KMS-11 (cell line): ENCODE measurements at regions not wholly inside any gene's neighbourhood (a gene's known extent, or its start where the extent isn't known, plus 50 kb on each side); places are given as distances from the start of the nearest gene placed in this dataset.

ENCODE experiments used
- H2AFZ ChIP-seq: fragments of 200-600 bp; sonication (generic); 2 replicates; pipeline ENCODE4 v1.6.1; 2016; ENCODE audit warnings: antibody characterized with exemption, mixed run types, low read depth
- H3K27ac ChIP-seq: fragments of 200-600 bp; sonication (generic); 2 replicates; pipeline ENCODE4 v1.6.1; 2016; ENCODE audit warnings: mild to moderate bottlenecking, mixed run types
- H3K27me3 ChIP-seq: fragments of 200-600 bp; sonication (generic); 2 replicates; pipeline ENCODE4 v1.6.1; 2017; ENCODE audit warnings: mild to moderate bottlenecking, low read depth, mixed run types, moderate library complexity; ENCODE audit not compliant: insufficient read depth
- H3K36me3 ChIP-seq: fragments of 200-600 bp; sonication (generic); 2 replicates; pipeline ENCODE4 v1.6.1; 2017; ENCODE audit warnings: mild to moderate bottlenecking, mixed run types; ENCODE audit not compliant: insufficient read depth
- H3K4me1 ChIP-seq: fragments of 200-600 bp; sonication (generic); 2 replicates; pipeline ENCODE4 v1.6.1; 2016; ENCODE audit warnings: mild to moderate bottlenecking, low read depth, mixed run types; ENCODE audit not compliant: poor library complexity, severe bottlenecking
- H3K4me2 ChIP-seq: fragments of 200-600 bp; sonication (generic); 2 replicates; pipeline ENCODE4 v1.7.0; 2016; ENCODE audit warnings: mild to moderate bottlenecking, mixed run types
- H3K4me3 ChIP-seq: fragments of 200-600 bp; sonication (generic); IDR thresholded peaks from 2 replicates; pipeline ENCODE4 v1.6.1; 2017; ENCODE audit warnings: low read depth, low read length, mixed read lengths; ENCODE audit not compliant: insufficient read depth
- H3K79me2 ChIP-seq: fragments of 200-600 bp; sonication (generic); 2 replicates; pipeline ENCODE4 v1.6.1; 2016; ENCODE audit warnings: low read depth, mixed run types; ENCODE audit not compliant: insufficient read depth
- H3K9ac ChIP-seq: fragments of 200-600 bp; sonication (generic); 2 replicates; pipeline ENCODE4 v1.6.1; 2016; ENCODE audit warnings: mild to moderate bottlenecking, mixed run types
- H4K20me1 ChIP-seq: fragments of 200-600 bp; sonication (generic); 2 replicates; pipeline ENCODE4 v1.6.1; 2016; ENCODE audit warnings: mild to moderate bottlenecking, mixed run types; ENCODE audit not compliant: insufficient read depth
- TF ChIP-seq, protein P1 (sequence below): fragments of 200-600 bp; sonication (generic); conservative IDR thresholded peaks from 2 replicates; pipeline ENCODE4 v1.6.1; 2017; ENCODE audit warnings: low read depth, mild to moderate bottlenecking, antibody characterized with exemption, low read length, moderate library complexity, mixed read lengths

DNA sequence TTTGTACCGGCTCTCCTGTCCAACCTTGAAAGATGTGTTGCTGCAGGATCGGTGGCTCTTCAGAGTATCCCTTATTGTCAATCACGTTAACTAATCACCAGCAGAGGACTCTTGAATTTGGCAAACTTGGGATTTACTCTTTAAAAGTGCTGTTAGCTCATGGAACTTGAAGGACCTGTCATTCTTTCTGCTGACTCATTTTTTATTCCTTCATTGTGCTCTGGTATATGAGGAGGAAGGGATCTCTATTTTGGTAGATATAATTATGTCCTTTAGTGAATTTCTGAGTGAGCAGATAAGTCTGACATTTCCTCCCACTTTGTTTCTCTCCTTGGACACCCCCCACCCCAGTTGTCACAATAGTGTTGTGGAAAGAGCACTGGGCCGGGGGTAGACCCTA is 175.1 kb upstream of the HDAC9 start:
- TF ChIP-seq, protein P1, sequence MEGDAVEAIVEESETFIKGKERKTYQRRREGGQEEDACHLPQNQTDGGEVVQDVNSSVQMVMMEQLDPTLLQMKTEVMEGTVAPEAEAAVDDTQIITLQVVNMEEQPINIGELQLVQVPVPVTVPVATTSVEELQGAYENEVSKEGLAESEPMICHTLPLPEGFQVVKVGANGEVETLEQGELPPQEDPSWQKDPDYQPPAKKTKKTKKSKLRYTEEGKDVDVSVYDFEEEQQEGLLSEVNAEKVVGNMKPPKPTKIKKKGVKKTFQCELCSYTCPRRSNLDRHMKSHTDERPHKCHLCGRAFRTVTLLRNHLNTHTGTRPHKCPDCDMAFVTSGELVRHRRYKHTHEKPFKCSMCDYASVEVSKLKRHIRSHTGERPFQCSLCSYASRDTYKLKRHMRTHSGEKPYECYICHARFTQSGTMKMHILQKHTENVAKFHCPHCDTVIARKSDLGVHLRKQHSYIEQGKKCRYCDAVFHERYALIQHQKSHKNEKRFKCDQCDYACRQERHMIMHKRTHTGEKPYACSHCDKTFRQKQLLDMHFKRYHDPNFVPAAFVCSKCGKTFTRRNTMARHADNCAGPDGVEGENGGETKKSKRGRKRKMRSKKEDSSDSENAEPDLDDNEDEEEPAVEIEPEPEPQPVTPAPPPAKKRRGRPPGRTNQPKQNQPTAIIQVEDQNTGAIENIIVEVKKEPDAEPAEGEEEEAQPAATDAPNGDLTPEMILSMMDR, result no peak
- H3K79me2 ChIP-seq, result no peaks in the 10 kb centered on the region
- no peaks in the 10 kb centered on the region for H3K27me3 ChIP-seq
- H2AFZ ChIP-seq, result no peak overlapping the region
- H4K20me1 ChIP-seq, result no peaks in the 10 kb centered on the region
- H3K36me3 ChIP-seq, result no peaks in the 10 kb centered on the region
- no peak overlapping the region for H3K4me3 ChIP-seq
- no peak overlapping the region for H3K4me2 ChIP-seq
- no peak overlapping the region for H3K27ac ChIP-seq
- H3K9ac ChIP-seq, result no peak overlapping the region
- H3K4me1 ChIP-seq, result no peaks in the 10 kb centered on the region

DNA sequence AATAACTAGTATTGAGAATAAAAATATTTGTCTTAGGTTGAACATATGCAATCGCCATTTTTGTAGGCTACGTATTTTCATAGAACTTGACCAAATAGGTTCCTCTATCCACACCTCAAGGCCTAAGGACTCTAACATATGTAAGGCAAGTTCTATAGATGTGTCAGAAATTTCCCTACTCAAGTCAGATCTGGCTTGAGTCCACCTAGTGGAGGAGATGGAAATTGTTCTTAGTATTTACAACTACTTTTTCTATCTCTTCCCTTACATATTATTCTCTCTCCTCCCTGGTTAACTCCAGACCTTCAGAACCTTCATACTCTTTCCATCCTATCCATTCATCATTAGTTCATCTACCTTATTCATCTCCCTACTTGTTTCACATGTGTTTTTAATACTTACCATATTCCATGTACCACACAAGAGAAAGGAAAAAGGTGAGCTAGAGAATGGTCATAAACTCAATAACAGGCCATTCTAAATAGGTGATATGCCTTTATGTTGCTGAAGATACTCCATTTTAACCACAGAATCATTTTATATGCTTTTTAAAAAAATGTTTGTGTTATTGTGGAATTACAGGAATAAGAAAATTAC is 174.5 kb upstream of the HDAC9 start:
- Histone ChIP-seq H2AFZ (no peak overlapping the region), H3K36me3 (no peaks in the 10 kb centered on the region), H3K4me2 (no peak overlapping the region), H3K4me3 (no peak overlapping the region), H3K27me3 (no peaks in the 10 kb centered on the region), H3K27ac (no peak overlapping the region), H3K79me2 (no peaks in the 10 kb centered on the region), H3K4me1 (no peaks in the 10 kb centered on the region), H4K20me1 (no peaks in the 10 kb centered on the region), H3K9ac (no peak overlapping the region)
- TF ChIP-seq, protein P1, result peak; percentile 55

DNA sequence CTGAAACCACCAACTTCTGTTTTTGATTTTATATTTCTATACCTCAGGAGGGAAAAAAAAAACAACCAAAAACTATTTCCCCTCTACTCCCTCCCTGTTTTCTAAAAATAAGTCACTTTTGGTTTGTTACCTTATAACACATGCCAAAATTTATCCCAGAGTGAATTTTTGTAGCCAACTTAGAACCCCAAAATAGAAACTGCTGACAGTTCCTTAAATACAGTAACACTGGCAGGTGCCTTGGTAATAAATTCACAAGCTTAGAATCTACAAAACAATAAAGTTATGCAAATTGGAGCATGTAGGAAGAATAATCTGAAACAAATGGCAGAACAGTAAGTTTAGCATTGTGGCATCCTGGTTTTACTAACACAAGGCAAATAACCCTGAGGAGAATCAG is 165.0 kb upstream of the HDAC9 start:
- TF ChIP-seq, protein P1, result no peak
- Histone ChIP-seq H3K36me3 (no peaks in the 10 kb centered on the region), H3K4me3 (no peak overlapping the region), H3K79me2 (no peaks in the 10 kb centered on the region), H3K27me3 (no peaks in the 10 kb centered on the region), H3K9ac (no peak overlapping the region), H3K4me1 (peaks cover 14% of the 10 kb centered on the region), H4K20me1 (no peaks in the 10 kb centered on the region), H3K27ac (no peak overlapping the region), H2AFZ (no peak overlapping the region), H3K4me2 (peak overlapping the region; percentile 10; the same call in 1 of the 2 replicates)

DNA sequence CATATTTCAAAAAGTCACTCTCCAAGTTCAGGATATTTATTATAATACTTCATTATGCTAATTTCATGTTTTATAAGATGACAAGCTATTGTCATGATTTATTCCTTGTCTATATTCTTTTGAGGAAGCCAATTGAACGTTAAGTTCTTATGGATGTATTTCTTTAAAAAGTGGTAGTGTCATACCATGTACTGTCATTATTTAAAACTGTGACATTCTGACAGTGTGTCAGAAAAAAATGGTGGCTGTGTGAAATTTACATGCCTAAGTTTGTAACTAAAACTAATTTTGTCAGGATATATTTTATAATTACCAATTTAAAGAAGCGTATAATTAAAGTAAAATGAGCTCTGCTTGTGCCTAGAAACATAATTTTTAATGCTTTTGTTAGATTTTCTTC is 158.9 kb upstream of the HDAC9 start:
- Histone ChIP-seq H3K27me3 (no peaks in the 10 kb centered on the region), H3K27ac (no peak overlapping the region), H3K79me2 (no peaks in the 10 kb centered on the region), H3K9ac (no peak overlapping the region), H3K4me2 (no peak overlapping the region), H3K36me3 (no peaks in the 10 kb centered on the region), H2AFZ (no peak overlapping the region), H3K4me1 (no peaks in the 10 kb centered on the region), H3K4me3 (no peak overlapping the region), H4K20me1 (no peaks in the 10 kb centered on the region; the same call in 1 of the 2 replicates)
- TF ChIP-seq, protein P1, result no peak
